Hepatocyte (in vitro differentiated cells): ENCODE measurements at regions not wholly inside any gene's neighbourhood (a gene's known extent, or its start where the extent isn't known, plus 50 kb on each side); places are given as distances from the start of the nearest gene placed in this dataset.

Source experiments
- DNase-seq: peaks from one replicate; pipeline ENCODE4 v3.0.0-alpha.2; 2016; ENCODE audit warnings: low spot score
- H2AFZ ChIP-seq: fragments of 200-600 bp; sonication (generic); 2 replicates; pipeline ENCODE4 v1.6.0; 2016; ENCODE audit warnings: antibody characterized with exemption, mild to moderate bottlenecking
- H3K27ac ChIP-seq: fragments of 200-600 bp; sonication (generic); 2 replicates; pipeline ENCODE4 v1.5.1; 2016; ENCODE audit warnings: mild to moderate bottlenecking
- H3K27me3 ChIP-seq: fragments of 200-600 bp; sonication (generic); 2 replicates; pipeline ENCODE4 v1.6.1; 2016
- H3K36me3 ChIP-seq: fragments of 200-600 bp; sonication (generic); replicated peaks from 2 replicates; pipeline ENCODE4 v1.5.1; 2016; ENCODE audit warnings: low read depth; ENCODE audit not compliant: insufficient read depth
- H3K4me1 ChIP-seq: fragments of 200-600 bp; sonication (generic); 2 replicates; pipeline ENCODE4 v1.5.1; 2016; ENCODE audit warnings: mild to moderate bottlenecking, moderate library complexity; ENCODE audit not compliant: insufficient read depth
- H3K4me2 ChIP-seq: fragments of 200-600 bp; sonication (generic); 2 replicates; pipeline ENCODE4 v1.6.0; 2016
- H3K4me3 ChIP-seq: fragments of 200-600 bp; sonication (generic); 2 replicates; pipeline ENCODE4 v1.5.1; 2016; ENCODE audit warnings: mild to moderate bottlenecking
- H3K79me2 ChIP-seq: fragments of 200-600 bp; sonication (generic); 2 replicates; pipeline ENCODE4 v1.6.0; 2017; ENCODE audit warnings: mild to moderate bottlenecking
- H3K9me2 ChIP-seq: fragments of 200-600 bp; sonication (generic); replicated peaks from 2 replicates; pipeline ENCODE4 v1.6.0; 2017; ENCODE audit warnings: mild to moderate bottlenecking; ENCODE audit not compliant: insufficient read depth
- H3K9me3 ChIP-seq: fragments of 200-600 bp; sonication (generic); 2 replicates; pipeline ENCODE4 v1.5.1; 2016; ENCODE audit warnings: low read depth, mild to moderate bottlenecking
- H4K20me1 ChIP-seq: fragments of 200-600 bp; sonication (generic); 2 replicates; pipeline ENCODE4 v1.6.0; 2016; ENCODE audit warnings: mild to moderate bottlenecking; ENCODE audit not compliant: insufficient read depth, poor library complexity, severe bottlenecking
- EZH2 ChIP-seq: fragments of 200-600 bp; sonication (generic); IDR thresholded peaks from 2 replicates; pipeline ENCODE4 v1.6.1; 2016; ENCODE audit warnings: antibody characterized with exemption, mild to moderate bottlenecking, borderline replicate concordance
- EZH2phosphoT487 ChIP-seq: fragments of 200-600 bp; sonication (generic); IDR thresholded peaks from one replicate; pipeline ENCODE4 v1.6.1; 2018; ENCODE audit warnings: antibody characterized with exemption, mild to moderate bottlenecking, low read depth, moderate library complexity; ENCODE audit not compliant: unreplicated experiment, severe bottlenecking
- WGBS: methylation state at CpG from one replicate; pipeline ENCODE4 v1.1.6; 2016; ENCODE audit warnings: low lambda C conversion rate; ENCODE audit errors: missing lambda C conversion rate; 5-methylcytosine and 5-hydroxymethylcytosine counted together
- TF ChIP-seq, protein P1 (sequence below): fragments of 200-600 bp; sonication (generic); IDR thresholded peaks from 2 replicates; pipeline ENCODE4 v1.5.1; 2016; ENCODE audit warnings: antibody characterized with exemption, mild to moderate bottlenecking; ENCODE audit not compliant: poor library complexity

DNA sequence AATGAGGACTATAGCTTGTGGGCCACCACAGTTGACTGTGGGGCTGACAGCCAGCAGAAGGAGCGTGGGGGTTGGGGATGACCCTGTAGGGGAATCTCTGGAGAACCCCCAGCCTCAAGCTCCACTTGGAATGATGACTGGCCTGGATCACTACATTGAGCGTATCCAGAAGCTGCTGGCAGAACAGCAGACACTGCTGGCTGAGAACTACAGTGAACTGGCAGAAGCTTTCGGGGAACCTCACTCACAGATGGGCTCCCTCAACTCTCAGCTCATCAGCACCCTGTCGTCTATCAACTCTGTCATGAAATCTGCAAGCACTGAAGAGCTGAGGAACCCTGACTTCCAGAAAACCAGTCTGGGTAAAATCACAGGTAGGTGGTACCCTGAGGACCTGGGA lies 128.4 kb upstream of the DMRT1 start:
- Histone ChIP-seq H3K4me2 (no peak overlapping the region), H3K27ac (no peak overlapping the region), H2AFZ (no peak overlapping the region), H3K9me2 (no peaks in the 10 kb centered on the region), H3K4me3 (no peak overlapping the region), H3K27me3 (no peaks in the 10 kb centered on the region), H3K9me3 (no peaks in the 10 kb centered on the region), H4K20me1 (no peaks in the 10 kb centered on the region), H3K79me2 (peaks cover 83% of the 10 kb centered on the region), H3K36me3 (no peaks in the 10 kb centered on the region), H3K4me1 (peaks cover 25% of the 10 kb centered on the region)
- DNase-seq = no peak
- TF ChIP-seq EZH2 = no peak
- TF ChIP-seq EZH2phosphoT487 = no peak
- TF ChIP-seq, protein P1, sequence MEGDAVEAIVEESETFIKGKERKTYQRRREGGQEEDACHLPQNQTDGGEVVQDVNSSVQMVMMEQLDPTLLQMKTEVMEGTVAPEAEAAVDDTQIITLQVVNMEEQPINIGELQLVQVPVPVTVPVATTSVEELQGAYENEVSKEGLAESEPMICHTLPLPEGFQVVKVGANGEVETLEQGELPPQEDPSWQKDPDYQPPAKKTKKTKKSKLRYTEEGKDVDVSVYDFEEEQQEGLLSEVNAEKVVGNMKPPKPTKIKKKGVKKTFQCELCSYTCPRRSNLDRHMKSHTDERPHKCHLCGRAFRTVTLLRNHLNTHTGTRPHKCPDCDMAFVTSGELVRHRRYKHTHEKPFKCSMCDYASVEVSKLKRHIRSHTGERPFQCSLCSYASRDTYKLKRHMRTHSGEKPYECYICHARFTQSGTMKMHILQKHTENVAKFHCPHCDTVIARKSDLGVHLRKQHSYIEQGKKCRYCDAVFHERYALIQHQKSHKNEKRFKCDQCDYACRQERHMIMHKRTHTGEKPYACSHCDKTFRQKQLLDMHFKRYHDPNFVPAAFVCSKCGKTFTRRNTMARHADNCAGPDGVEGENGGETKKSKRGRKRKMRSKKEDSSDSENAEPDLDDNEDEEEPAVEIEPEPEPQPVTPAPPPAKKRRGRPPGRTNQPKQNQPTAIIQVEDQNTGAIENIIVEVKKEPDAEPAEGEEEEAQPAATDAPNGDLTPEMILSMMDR = no peak
- WGBS = 94% methylated on average over 4 of the region's 4 CpGs

DNA sequence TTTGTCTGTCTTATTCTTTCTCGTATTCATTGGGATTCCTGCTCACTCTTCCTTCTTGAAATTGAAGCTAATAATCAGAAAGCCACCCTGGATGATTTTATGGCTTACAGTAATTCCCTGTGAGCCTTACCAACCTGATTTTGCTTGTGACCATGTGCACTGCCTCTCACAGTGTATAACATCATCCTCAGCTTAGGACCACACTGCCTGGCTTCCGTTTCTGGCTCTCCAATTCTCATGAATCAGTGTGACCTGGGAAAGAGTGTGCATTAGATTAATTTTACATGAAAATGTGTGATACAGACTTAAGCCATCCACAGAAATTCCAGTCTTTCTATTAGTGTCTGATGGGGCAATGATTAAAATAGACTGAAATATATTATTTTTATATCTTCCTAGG lies 126.8 kb upstream of the DMRT1 start:
- Histone ChIP-seq H3K9me3 (no peaks in the 10 kb centered on the region), H2AFZ (no peak overlapping the region), H3K4me1 (peaks cover 25% of the 10 kb centered on the region), H3K27me3 (no peaks in the 10 kb centered on the region), H3K4me3 (no peak overlapping the region), H4K20me1 (no peaks in the 10 kb centered on the region), H3K79me2 (peaks cover 93% of the 10 kb centered on the region), H3K27ac (no peak overlapping the region), H3K36me3 (no peaks in the 10 kb centered on the region), H3K9me2 (no peaks in the 10 kb centered on the region), H3K4me2 (peak overlapping the region; percentile 49)
- TF ChIP-seq, protein P1 = no peak
- no peak for DNase-seq
- 83% methylated on average over 2 of the region's 2 CpGs for WGBS

DNA sequence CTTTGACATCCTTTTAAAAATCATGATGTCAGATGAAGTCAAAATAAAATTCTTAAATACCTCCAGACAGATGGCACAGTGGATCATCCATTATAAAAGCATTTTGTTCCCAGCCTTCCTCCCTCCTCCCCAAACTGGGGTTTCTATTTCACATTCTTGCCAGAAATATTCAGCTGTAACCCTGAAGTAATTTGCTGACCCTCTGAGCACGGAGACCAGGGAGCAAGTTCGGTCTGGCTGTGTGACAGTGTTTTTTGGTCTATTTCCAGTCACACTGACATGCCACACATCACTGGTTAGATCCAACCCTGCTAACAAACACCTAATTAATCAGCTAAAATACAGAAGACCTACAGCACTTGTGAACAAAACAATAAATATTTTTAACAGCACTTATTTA lies 126.2 kb upstream of the DMRT1 start:
- Histone ChIP-seq H3K9me2 (no peaks in the 10 kb centered on the region), H3K36me3 (no peaks in the 10 kb centered on the region), H3K27ac (peak overlapping the region; percentile 26), H3K9me3 (no peaks in the 10 kb centered on the region), H3K27me3 (no peaks in the 10 kb centered on the region), H4K20me1 (no peaks in the 10 kb centered on the region), H3K4me3 (no peak overlapping the region), H3K4me1 (peaks cover 30% of the 10 kb centered on the region), H3K79me2 (peaks cover 91% of the 10 kb centered on the region), H3K4me2 (peak overlapping the region; percentile 49), H2AFZ (no peak overlapping the region)
- DNase-seq = no peak
- TF ChIP-seq, protein P1 = no peak
- no peak for TF ChIP-seq EZH2
- no peak for TF ChIP-seq EZH2phosphoT487
- 53% methylated on average over 2 of the region's 2 CpGs for WGBS
